ENCODE measurements at regions not wholly inside any gene's neighbourhood (a gene's known extent, or its start where the extent isn't known, plus 50 kb on each side); places are given as distances from the start of the nearest gene placed in this dataset.

- no peak overlapping the region for H3K4me3 ChIP-seq
- CTCF ChIA-PET (ENCODE audit: low intra/inter-chr PET ratio) = no interaction called here
- no peak for FAIRE-seq
These were observed 453.4 kb downstream of the TLE4 start for GRCh38 chr9:80025131-80025530.

More at GRCh38 chr9:80025131-80025530, 453.4 kb downstream of the TLE4 start:
- POLR2A ChIA-PET = interaction anchor here (0.6 kb wide), 1 partner anchor 1424 kb away, joined by 3 read pairs; no protein-coding TSS in a partner anchor
- no peak for DNase-seq (ENCODE audit: extremely low read depth in 1 of 4, low spot score in 3 of 4)
- Histone ChIP-seq H2AFZ (ENCODE audit: low read depth, low read length) (no peak overlapping the region), H3K9me3 (replicated peaks; ENCODE audit: control insufficient read depth, insufficient read depth, low read depth, low read length) (no peaks in the 10 kb centered on the region), H3K79me2 (ENCODE audit: control insufficient read depth, insufficient read depth, low read length) (no peaks in the 10 kb centered on the region), H3K9ac (ENCODE audit: insufficient read depth in 1 of 2, low read depth in 2 of 2, low read length in 2 of 2) (no peak overlapping the region), H3K36me3 (ENCODE audit: control insufficient read depth, insufficient read depth, low read length) (no peaks in the 10 kb centered on the region), H4K20me1 (replicated peaks; ENCODE audit: control insufficient read depth, insufficient read depth, low read length) (no peaks in the 10 kb centered on the region), H3K27ac (ENCODE audit: extremely low read depth, low read depth, low read length) (no peak overlapping the region), H3K27me3 (ENCODE audit: control insufficient read depth in 2 of 2, insufficient read depth in 2 of 2, low read length in 2 of 2) (no peaks in the 10 kb centered on the region), H3K4me2 (ENCODE audit: insufficient read depth, low read length) (no peak overlapping the region), H3K4me1 (replicated peaks in 1 of 2; ENCODE audit: control insufficient read depth in 2 of 2, insufficient read depth in 2 of 2, low read length in 2 of 2) (no peaks in the 10 kb centered on the region), H3K9me1 (ENCODE audit: control insufficient read depth, insufficient read depth, low read length) (no peaks in the 10 kb centered on the region)
- intact Hi-C loops (cut with micrococcal nuclease) (no loop called here), in situ Hi-C loops (cut with MboI) (no loop called here)
- no peak for ATAC-seq
- WGBS (ENCODE audit: insufficient coverage, low coverage, missing lambda C conversion rate) = 0% methylated on average over 1 of the region's 1 CpG
- TF ChIP-seq IRF1 (CRISPR knock-in tag; IDR thresholded peaks at IDR 0.05; ENCODE audit: borderline replicate concordance) (no peak), PHB2 (IDR thresholded peaks at IDR 0.05; ENCODE audit: low read depth) (no peak), PTTG1 (tag; IDR thresholded peaks at IDR 0.05; ENCODE audit: low read depth) (no peak), POLR2H (tag; IDR thresholded peaks at IDR 0.05; ENCODE audit: low read depth) (no peak), MXD1 (CRISPR knock-in tag; IDR thresholded peaks at IDR 0.05; ENCODE audit: borderline replicate concordance, poor library complexity, severe bottlenecking) (no peak), ZNF165 (CRISPR knock-in tag; IDR thresholded peaks at IDR 0.05; ENCODE audit: borderline replicate concordance) (no peak), TEAD1 (CRISPR knock-in tag; IDR thresholded peaks at IDR 0.05) (no peak), RBM25 (IDR thresholded peaks at IDR 0.05; ENCODE audit: low read depth, low read length, severe bottlenecking) (no peak), NBN (IDR thresholded peaks at IDR 0.05; ENCODE audit: low read depth) (no peak), HMBOX1 (IDR thresholded peaks at IDR 0.05) (no peak), SAFB (IDR thresholded peaks at IDR 0.05; ENCODE audit: borderline replicate concordance, low read depth, low read length) (no peak), TGIF2 (CRISPR knock-in tag; IDR thresholded peaks at IDR 0.05) (no peak), SMARCC2 (IDR thresholded peaks at IDR 0.05; ENCODE audit: low read depth) (no peak), MBD2 (IDR thresholded peaks at IDR 0.05; ENCODE audit: borderline replicate concordance, low read depth) (no peak), ZNF609 (CRISPR knock-in tag; IDR thresholded peaks at IDR 0.05; ENCODE audit: borderline replicate concordance) (no peak)
- no TSS peak for BruUV-seq (replicated peaks)
